Chondrocyte (in vitro differentiated cells): ENCODE measurements at regions not wholly inside any gene's neighbourhood (a gene's known extent, or its start where the extent isn't known, plus 50 kb on each side); places are given as distances from the start of the nearest gene placed in this dataset.

Experiments used
- DNase-seq: peaks from one replicate; pipeline ENCODE4 v3.0.0; 2021; ENCODE audit warnings: mixed read lengths, low spot score
- H3K27ac Mint-ChIP-seq: one replicate; pipeline ENCODE4 v1.8.0; 2021; ENCODE audit warnings: mild to moderate bottlenecking, moderate library complexity, mixed read lengths; ENCODE audit not compliant: unreplicated experiment
- H3K27me3 Mint-ChIP-seq: 2 replicates; pipeline ENCODE4 v1.8.0; 2021; ENCODE audit warnings: low read depth, mixed read lengths
- H3K36me3 Mint-ChIP-seq: 2 replicates; pipeline ENCODE4 v1.8.0; 2021; ENCODE audit warnings: low read depth, mixed read lengths
- H3K4me1 Mint-ChIP-seq: 2 replicates; pipeline ENCODE4 v1.8.0; 2021; ENCODE audit warnings: low read depth, mild to moderate bottlenecking, mixed read lengths
- H3K4me3 Mint-ChIP-seq: one replicate; pipeline ENCODE4 v1.8.0; 2021; ENCODE audit warnings: mild to moderate bottlenecking, moderate library complexity, mixed read lengths; ENCODE audit not compliant: unreplicated experiment
- H3K9me3 Mint-ChIP-seq: 2 replicates; pipeline ENCODE4 v1.8.0; 2021; ENCODE audit warnings: low read depth, mixed read lengths
- CTCF ChIP-seq: fragments of 200-600 bp; sonication (generic); IDR thresholded peaks from 2 replicates; pipeline ENCODE4 v1.5.0; 2021; ENCODE audit warnings: antibody characterized with exemption, mild to moderate bottlenecking, moderate library complexity

GRCh38 chr6:14443629-14444268, 326.2 kb downstream of the CD83 start:
- no peaks in the 10 kb centered on the region for H3K27me3 Mint-ChIP-seq
- peaks cover 11% of the 10 kb centered on the region for H3K9me3 Mint-ChIP-seq
- H3K4me1 Mint-ChIP-seq = peaks cover 14% of the 10 kb centered on the region
- peaks cover 3% of the 10 kb centered on the region for H3K36me3 Mint-ChIP-seq
- no peak overlapping the region for H3K4me3 Mint-ChIP-seq
- no peak for TF ChIP-seq CTCF
- H3K27ac Mint-ChIP-seq = no peak overlapping the region
- DNase-seq = no peak

GRCh38 chr6:14444295-14444972, 326.9 kb downstream of the CD83 start:
- TF ChIP-seq CTCF = no peak
- DNase-seq = no peak
- no peak overlapping the region for H3K4me3 Mint-ChIP-seq
- no peak overlapping the region for H3K27ac Mint-ChIP-seq
- H3K36me3 Mint-ChIP-seq = peaks cover 3% of the 10 kb centered on the region
- no peaks in the 10 kb centered on the region for H3K27me3 Mint-ChIP-seq
- peaks cover 14% of the 10 kb centered on the region for H3K4me1 Mint-ChIP-seq
- peaks cover 12% of the 10 kb centered on the region for H3K9me3 Mint-ChIP-seq

GRCh38 chr6:14447240-14447639, 329.7 kb downstream of the CD83 start:
- no peak for DNase-seq
- Mint-ChIP-seq H3K36me3 (peaks cover 3% of the 10 kb centered on the region), H3K9me3 (peaks cover 12% of the 10 kb centered on the region), H3K4me1 (no peaks in the 10 kb centered on the region), H3K4me3 (no peak overlapping the region), H3K27ac (no peak overlapping the region), H3K27me3 (no peaks in the 10 kb centered on the region)
- TF ChIP-seq CTCF = no peak

- TF ChIP-seq CTCF = no peak
- Mint-ChIP-seq H3K4me1 (no peaks in the 10 kb centered on the region), H3K4me3 (no peak overlapping the region), H3K27ac (no peak overlapping the region), H3K36me3 (peaks cover 3% of the 10 kb centered on the region), H3K9me3 (peaks cover 12% of the 10 kb centered on the region), H3K27me3 (no peaks in the 10 kb centered on the region)
- no peak for DNase-seq
These were observed 330.7 kb downstream of the CD83 start for GRCh38 chr6:14448246-14448645.

GRCh38 chr6:14450133-14450504, 332.5 kb downstream of the CD83 start:
- Mint-ChIP-seq H3K27ac (no peak overlapping the region), H3K36me3 (peaks cover 3% of the 10 kb centered on the region), H3K9me3 (peaks cover 12% of the 10 kb centered on the region), H3K4me3 (no peak overlapping the region), H3K4me1 (no peaks in the 10 kb centered on the region), H3K27me3 (no peaks in the 10 kb centered on the region)
- no peak for DNase-seq
- TF ChIP-seq CTCF = no peak
